Smooth muscle cell of the brain vasculature (primary cell): ENCODE measurements at regions not wholly inside any gene's neighbourhood (a gene's known extent, or its start where the extent isn't known, plus 50 kb on each side); places are given as distances from the start of the nearest gene placed in this dataset.

ENCODE experiments used
- DNase-seq: peaks from one replicate; pipeline ENCODE4 v3.0.0-alpha.2; 2012; ENCODE audit warnings: low read depth, low spot score

- no peak for DNase-seq
Measured at GRCh38 chr7:84497873-84498272, 303.3 kb upstream of the SEMA3A start.

GRCh38 chr7:84495128-84495527 is 300.5 kb upstream of the SEMA3A start:
- no peak for DNase-seq

GRCh38 chr7:84492098-84493034 is 297.8 kb upstream of the SEMA3A start:
- no peak for DNase-seq

DNA sequence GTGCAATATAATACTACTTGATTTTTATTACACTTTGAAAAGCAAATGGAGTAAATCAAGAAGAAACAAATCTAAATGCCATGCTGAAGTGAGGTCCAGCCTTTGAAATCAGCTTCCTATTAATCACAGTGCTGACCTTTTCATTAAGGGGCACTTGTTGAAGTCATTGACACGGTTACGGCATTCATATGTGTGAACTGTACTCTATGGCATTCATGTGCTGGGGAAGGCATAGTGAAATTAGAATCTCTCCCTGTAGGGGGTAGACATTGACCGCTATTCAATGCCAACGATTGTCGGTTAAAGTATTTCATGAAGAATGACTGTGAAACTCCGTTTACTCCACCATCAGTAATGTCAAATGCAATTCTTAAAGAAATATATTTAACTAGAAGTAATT is 296.1 kb upstream of the SEMA3A start:
- no peak for DNase-seq

- no peak for DNase-seq
Measured at GRCh38 chr7:84484502-84485079, 290.0 kb upstream of the SEMA3A start.

DNA sequence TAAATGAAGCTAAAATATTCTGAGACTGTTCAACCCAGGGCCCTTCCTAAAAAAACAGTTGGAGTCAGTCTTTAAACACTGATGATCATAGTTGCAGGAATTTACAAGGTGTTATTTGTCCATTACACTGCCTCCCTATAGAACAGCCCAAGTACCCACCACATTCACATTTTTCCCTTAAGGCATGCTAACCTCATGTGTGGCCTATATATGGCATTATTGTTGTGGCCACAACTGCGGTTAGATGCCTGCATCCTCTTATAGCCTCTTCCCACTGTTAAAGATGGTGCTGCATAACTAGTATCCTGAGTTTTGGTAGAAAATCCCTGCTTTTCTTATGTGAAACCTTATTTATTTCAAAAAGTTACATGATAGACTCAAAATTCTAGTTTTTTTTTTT is 287.9 kb upstream of the SEMA3A start:
- no peak for DNase-seq

- no peak for DNase-seq
Measured at GRCh38 chr7:84479059-84479458, 284.5 kb upstream of the SEMA3A start.

DNA sequence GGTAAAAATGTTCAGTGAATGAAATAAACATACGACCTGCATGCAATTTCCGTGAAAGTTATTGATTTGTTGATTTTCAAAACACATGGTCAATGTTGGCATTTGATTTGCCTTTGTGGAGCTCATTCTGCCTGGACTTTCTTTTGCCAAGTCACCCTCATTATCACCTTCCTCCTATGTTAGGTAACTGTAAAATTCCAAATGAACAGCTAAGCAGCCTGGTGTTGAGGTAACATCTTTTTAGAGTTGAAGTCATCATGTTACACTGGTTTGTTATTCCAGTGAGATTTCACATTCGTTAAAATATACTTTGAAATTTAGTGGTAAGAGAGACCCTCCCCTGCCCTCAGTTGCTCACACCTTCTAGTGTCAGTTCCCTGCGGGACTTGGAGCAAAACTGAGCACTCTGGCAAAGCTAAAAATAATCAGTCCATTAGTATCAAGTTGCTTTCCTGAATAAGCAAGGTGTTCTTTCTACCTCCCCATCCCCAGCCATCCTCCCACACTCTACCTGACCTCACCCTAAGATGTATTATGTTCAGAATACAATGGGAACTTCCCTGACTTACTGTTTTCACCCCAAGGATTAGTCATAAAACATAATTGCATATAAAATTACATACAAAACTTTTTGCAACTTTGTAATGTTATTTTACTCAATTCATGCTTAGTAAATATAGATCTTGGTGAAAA is 283.3 kb upstream of the SEMA3A start:
- DNase-seq: no peak

GRCh38 chr7:84474436-84474835 is 279.8 kb upstream of the SEMA3A start:
- no peak for DNase-seq

DNA sequence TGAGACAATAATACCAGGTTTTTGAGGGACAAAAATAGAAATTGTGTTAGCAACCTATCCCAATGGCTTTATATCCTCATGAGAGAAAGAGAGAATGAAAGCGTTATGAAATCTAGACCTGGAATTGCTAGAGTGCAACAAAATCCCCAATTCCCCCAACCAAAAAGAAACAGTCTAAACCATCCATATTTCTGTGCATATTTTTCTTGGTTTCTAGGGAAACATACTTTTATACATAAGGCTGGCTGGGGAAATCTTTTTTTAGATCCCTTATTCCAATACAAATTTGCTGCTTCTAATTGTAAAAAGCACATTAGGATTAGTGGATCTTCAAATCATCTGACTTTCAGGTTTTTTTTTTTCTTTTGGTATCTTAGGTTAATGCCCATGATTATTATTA is 277.0 kb upstream of the SEMA3A start:
- DNase-seq: no peak

DNA sequence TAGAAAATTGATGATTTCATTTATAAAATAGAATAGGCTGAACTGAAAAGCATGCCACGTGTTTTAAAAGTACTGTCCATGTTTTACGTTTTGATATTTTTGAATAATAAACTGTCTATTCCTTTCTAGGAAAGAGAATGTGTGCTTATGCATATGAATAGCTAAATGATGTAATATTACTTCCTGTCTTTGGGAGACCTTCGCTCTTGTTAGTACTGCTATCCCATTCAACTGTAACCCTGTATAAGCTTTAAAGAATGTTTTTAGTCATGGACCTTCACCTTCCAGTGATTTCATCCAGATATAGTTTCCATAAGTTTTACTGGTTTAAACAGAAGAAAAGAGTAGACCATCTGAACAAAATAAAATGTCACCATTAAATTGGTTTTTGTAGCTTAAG is 274.4 kb upstream of the SEMA3A start:
- DNase-seq: no peak

GRCh38 chr7:84462259-84462658 is 267.7 kb upstream of the SEMA3A start:
- DNase-seq: no peak

- no peak for DNase-seq
Measured at GRCh38 chr7:84461093-84461492, 266.5 kb upstream of the SEMA3A start.

GRCh38 chr7:84455788-84456187 is 261.2 kb upstream of the SEMA3A start:
- DNase-seq: peak; percentile 3

DNA sequence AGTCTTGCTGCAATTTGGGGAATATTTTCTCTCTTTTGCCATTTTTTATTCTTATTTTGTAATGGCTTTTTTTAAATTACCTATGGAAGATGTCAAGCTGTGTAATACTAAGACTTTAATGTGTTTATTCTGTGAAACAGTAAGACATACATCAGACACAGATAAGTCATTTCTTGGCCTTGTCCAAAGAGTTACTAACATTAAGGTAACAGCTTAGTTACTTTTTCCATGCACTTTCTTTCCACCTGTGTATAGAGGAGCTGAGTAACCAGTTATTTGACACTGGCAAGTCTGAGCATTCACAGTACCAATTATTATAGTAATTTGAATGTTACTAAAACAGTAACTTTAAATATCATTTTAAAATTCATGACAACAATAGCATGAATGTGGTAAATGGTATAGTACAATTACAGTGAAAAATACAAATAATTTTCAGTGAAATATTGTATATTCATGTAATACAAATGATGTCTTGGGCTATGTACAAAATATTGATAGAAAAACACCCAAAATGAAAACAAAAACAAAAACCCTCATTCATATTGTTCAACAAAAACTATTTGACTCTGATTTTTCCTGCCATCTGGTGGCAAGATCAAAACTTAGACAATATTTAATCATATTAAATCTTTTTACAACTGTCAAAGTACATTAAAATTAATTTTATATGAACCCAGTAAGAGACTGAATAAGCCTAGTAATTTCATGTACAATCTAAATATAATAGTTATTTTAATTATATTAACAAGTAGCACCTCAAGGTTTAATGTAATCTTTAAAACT is 259.8 kb upstream of the SEMA3A start:
- no peak for DNase-seq

- DNase-seq: no peak
Measured at GRCh38 chr7:84452618-84453017, 258.0 kb upstream of the SEMA3A start.

- DNase-seq: no peak
Measured at GRCh38 chr7:84450772-84451171, 256.2 kb upstream of the SEMA3A start.

DNA sequence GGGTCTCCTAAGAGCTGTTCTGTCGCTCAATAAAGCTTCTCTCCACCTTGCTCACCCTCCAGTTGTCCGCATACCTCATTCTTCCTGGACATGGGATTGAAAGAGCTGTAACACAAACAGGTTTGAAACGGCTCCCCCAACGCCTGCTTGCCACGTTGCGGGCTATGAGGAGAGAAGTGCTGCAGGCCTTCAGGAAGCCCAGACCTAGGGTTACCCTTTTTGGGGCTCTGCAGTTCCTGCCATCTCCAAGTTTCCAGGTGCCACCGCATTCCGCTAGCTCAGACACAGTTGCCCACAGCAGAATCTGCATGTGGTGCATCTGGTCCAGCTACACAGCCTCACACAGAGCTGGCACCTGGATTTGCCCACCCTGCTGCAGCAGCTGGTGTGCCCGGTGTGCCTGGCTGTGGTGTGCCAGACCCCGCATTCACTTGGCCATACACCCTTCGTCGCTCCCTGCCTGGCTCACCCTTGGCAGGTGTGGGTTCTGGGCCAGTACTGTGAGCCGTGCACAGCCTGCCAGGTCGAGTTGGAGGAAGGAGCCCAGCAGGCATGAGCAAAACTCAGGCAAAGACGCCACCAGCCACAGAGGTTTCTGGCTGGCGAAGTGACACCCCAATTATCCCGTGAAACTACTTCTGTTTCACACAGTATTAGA is 253.2 kb upstream of the SEMA3A start:
- no peak for DNase-seq

DNA sequence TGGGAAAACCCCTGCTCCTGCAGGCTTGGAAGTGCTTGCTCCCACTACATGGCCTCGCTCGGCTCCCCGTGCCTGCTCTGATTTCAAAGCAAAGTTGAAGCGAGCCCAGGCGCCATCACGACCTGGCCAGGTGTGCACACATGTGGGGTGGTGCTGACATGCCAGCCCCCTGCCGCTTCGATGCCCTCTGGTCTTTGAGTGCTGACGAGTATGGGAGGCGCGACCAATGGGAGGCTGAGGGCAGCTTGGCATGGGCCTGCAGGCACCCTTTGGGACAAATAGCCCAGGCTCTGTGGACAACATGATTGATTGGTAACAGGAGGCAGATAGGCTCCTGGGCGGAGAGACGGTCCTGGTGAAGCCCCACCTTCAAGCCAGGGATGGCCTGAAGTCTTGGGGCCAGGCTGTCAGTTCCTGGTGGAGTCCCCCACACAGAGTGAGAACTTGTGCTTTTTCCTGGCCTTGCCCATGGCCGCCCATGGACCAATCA is 252.4 kb upstream of the SEMA3A start:
- no peak for DNase-seq

GRCh38 chr7:84425702-84426259 is 231.2 kb upstream of the SEMA3A start:
- no peak for DNase-seq

DNA sequence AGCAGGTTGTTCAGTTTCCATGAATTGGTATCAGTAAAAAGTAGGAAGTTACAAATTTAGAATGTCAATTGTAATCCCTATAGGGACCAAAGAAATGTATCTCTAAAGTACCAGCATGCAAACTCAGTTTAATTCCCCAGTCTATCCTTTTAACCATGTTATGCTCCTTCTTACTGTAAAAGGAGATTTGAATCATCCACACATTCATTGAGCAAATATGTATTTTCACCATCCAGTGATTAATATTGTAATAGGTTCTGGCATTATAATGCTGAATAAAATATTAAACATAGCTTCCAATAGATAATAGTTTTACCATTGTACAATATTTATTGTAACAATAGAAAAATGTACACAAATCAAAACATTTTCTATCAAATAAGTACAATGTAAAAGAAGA is 228.2 kb upstream of the SEMA3A start:
- DNase-seq: no peak
